ENCODE measurements at regions not wholly inside any gene's neighbourhood (a gene's known extent, or its start where the extent isn't known, plus 50 kb on each side); places are given as distances from the start of the nearest gene placed in this dataset.

DNA sequence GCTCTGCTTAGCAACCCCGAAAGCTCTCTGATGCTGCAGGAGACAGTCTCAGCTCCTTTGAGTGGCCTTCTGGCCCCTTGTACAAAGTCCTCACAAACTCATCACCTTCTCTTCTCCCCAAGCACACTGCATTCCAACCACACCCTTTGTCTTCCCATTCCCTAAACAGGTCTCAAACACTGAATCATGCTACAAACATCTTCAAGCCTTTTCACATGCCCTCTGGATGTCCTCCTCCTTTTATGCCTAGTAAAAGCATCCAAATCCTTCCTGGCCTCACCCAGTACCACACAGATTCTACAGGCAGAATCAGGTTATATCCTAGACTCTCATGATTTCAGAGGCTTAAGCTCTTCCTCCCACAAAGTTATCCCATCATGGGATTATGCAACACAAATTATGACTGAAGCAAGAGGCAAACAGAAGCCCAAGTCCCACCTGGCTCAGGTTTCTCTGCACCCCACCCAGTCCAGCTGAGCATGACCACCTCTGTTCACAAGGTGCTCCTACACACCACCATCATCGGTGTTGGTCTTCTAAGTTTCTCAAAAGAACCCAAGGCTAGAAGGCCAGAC is 61.4 kb upstream of the PCED1B start:
- TF ChIP-seq EGR1 (conservative IDR thresholded peaks at IDR 0.05) (no peak), ZNF75A (CRISPR knock-in tag; IDR thresholded peaks at IDR 0.05) (no peak), ARHGAP35 (IDR thresholded peaks at IDR 0.05; ENCODE audit: partially characterized antibody) (no peak), HMGN3 (IDR thresholded peaks at IDR 0.05; ENCODE audit: borderline replicate concordance, extremely low read depth, insufficient read length, low read depth, low read length) (no peak)

Data from K562 (cell line).